ENCODE measurements at regions not wholly inside any gene's neighbourhood (a gene's known extent, or its start where the extent isn't known, plus 50 kb on each side); places are given as distances from the start of the nearest gene placed in this dataset.

DNA sequence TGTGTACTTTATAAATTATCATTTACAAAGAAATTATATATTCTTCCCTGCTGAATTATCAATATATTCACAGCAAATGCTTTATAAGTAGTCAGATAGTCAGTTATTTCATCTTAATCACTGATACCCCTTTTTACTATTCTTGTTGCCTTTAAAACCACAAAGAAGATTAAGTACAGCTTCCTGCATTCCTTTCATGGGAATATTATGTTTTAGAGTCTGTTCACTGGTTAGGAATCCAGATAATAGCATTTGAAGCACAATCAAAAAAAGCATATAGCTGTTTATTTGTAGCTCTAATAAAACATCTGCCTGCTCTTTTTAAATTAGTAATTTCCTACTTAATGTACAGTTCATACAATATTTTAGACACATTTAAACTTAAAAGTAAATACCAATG lies 508.9 kb downstream of the FBXO15 start:
- TF ChIP-seq POLR2AphosphoS5 (IDR thresholded peaks at IDR 0.05; ENCODE audit: low read depth, low read length) (no peak), POLR2A (IDR thresholded peaks at IDR 0.05; ENCODE audit: borderline replicate concordance, extremely low read depth, insufficient read depth, insufficient read length) (no peak), EZH2 (IDR thresholded peaks at IDR 0.05) (no peak), SP1 (IDR thresholded peaks at IDR 0.05; ENCODE audit: low read depth) (no peak), RAD21 (IDR thresholded peaks at IDR 0.05; ENCODE audit: low read depth) (no peak)
- TF ChIP-seq, protein P1, sequence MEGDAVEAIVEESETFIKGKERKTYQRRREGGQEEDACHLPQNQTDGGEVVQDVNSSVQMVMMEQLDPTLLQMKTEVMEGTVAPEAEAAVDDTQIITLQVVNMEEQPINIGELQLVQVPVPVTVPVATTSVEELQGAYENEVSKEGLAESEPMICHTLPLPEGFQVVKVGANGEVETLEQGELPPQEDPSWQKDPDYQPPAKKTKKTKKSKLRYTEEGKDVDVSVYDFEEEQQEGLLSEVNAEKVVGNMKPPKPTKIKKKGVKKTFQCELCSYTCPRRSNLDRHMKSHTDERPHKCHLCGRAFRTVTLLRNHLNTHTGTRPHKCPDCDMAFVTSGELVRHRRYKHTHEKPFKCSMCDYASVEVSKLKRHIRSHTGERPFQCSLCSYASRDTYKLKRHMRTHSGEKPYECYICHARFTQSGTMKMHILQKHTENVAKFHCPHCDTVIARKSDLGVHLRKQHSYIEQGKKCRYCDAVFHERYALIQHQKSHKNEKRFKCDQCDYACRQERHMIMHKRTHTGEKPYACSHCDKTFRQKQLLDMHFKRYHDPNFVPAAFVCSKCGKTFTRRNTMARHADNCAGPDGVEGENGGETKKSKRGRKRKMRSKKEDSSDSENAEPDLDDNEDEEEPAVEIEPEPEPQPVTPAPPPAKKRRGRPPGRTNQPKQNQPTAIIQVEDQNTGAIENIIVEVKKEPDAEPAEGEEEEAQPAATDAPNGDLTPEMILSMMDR (IDR thresholded peaks at IDR 0.05 in 2 of 3, conservative IDR thresholded peaks at IDR 0.05 in 1 of 3; ENCODE audit: borderline replicate concordance in 1 of 3, insufficient read depth in 1 of 3, low read depth in 2 of 3, low read length in 2 of 3) = no peak
